HL-60 (cell line): ENCODE measurements at regions not wholly inside any gene's neighbourhood (a gene's known extent, or its start where the extent isn't known, plus 50 kb on each side); places are given as distances from the start of the nearest gene placed in this dataset.

Experiments
- DNase-seq, 2 experiments: peaks; one replicate each; pipeline ENCODE4 v3.0.0-alpha.2; 2010 to 2020; ENCODE audit warnings: low read depth in 1 of 2, low spot score in 1 of 2
- H3K27ac ChIP-seq: fragments of 250-450 bp; sonication (Bioruptor Pico); replicated peaks from 2 replicates; pipeline ENCODE4 v1.5.1; 2020; ENCODE audit warnings: mild to moderate bottlenecking, moderate library complexity
- H3K27me3 ChIP-seq: fragments of 250-450 bp; sonication (Bioruptor Pico); 2 replicates; pipeline ENCODE4 v1.5.1; 2021; ENCODE audit warnings: mild to moderate bottlenecking, moderate library complexity; ENCODE audit not compliant: insufficient read depth, poor library complexity, severe bottlenecking
- H3K4me3 ChIP-seq: replicated peaks from 2 replicates; pipeline ENCODE4 v1.5.1; 2011; ENCODE audit warnings: mild to moderate bottlenecking, control low read depth, low read length; ENCODE audit not compliant: insufficient read depth
- GABPA ChIP-seq: IDR thresholded peaks from 2 replicates; pipeline ENCODE4 v1.6.1; 2012; ENCODE audit warnings: low read depth
- POLR2AphosphoS5 ChIP-seq: IDR thresholded peaks from 2 replicates; pipeline ENCODE4 v1.6.1; 2012; ENCODE audit warnings: low read depth
- SPI1 ChIP-seq: IDR thresholded peaks from 2 replicates; pipeline ENCODE4 v1.6.1; 2012; ENCODE audit warnings: low read depth, mild to moderate bottlenecking, borderline replicate concordance
- TF ChIP-seq, protein P1 (sequence below): IDR thresholded peaks from 2 replicates; pipeline ENCODE4 v1.6.1; 2012; ENCODE audit warnings: low read depth; ENCODE audit not compliant: insufficient replicate concordance
- TF ChIP-seq, protein P2 (sequence below): IDR thresholded peaks from one replicate; pipeline ENCODE4 v1.5.1; 2011; ENCODE audit warnings: low read length, control low read depth, inconsistent platforms; ENCODE audit not compliant: insufficient read depth

DNA sequence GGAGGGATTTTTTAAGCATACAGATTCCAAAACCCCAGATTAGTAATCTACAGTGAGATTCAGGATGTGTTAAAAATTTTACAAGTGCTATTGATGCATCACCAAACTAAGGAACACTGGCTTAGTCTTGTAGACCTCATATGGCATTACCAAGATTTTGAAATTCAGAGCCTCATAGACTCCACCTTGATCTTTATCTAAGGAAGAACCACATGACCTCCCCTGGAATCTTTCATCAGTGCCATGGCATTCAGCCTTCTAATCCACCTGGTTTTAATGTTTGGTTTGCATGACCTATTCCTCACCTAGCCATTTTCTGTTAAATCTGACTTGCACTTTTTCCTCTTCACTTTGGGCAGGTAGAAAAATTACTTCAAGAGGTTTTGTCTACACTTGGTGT, 171.6 kb downstream of the NKX6-1 start:
- no peak for DNase-seq
- Histone ChIP-seq H3K4me3 (no peak overlapping the region), H3K27me3 (no peaks in the 10 kb centered on the region), H3K27ac (no peak overlapping the region)
- TF ChIP-seq, protein P1, sequence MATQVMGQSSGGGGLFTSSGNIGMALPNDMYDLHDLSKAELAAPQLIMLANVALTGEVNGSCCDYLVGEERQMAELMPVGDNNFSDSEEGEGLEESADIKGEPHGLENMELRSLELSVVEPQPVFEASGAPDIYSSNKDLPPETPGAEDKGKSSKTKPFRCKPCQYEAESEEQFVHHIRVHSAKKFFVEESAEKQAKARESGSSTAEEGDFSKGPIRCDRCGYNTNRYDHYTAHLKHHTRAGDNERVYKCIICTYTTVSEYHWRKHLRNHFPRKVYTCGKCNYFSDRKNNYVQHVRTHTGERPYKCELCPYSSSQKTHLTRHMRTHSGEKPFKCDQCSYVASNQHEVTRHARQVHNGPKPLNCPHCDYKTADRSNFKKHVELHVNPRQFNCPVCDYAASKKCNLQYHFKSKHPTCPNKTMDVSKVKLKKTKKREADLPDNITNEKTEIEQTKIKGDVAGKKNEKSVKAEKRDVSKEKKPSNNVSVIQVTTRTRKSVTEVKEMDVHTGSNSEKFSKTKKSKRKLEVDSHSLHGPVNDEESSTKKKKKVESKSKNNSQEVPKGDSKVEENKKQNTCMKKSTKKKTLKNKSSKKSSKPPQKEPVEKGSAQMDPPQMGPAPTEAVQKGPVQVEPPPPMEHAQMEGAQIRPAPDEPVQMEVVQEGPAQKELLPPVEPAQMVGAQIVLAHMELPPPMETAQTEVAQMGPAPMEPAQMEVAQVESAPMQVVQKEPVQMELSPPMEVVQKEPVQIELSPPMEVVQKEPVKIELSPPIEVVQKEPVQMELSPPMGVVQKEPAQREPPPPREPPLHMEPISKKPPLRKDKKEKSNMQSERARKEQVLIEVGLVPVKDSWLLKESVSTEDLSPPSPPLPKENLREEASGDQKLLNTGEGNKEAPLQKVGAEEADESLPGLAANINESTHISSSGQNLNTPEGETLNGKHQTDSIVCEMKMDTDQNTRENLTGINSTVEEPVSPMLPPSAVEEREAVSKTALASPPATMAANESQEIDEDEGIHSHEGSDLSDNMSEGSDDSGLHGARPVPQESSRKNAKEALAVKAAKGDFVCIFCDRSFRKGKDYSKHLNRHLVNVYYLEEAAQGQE = no peak
- no peak for TF ChIP-seq POLR2AphosphoS5
- no peak for TF ChIP-seq SPI1
- TF ChIP-seq GABPA = no peak
- TF ChIP-seq, protein P2, sequence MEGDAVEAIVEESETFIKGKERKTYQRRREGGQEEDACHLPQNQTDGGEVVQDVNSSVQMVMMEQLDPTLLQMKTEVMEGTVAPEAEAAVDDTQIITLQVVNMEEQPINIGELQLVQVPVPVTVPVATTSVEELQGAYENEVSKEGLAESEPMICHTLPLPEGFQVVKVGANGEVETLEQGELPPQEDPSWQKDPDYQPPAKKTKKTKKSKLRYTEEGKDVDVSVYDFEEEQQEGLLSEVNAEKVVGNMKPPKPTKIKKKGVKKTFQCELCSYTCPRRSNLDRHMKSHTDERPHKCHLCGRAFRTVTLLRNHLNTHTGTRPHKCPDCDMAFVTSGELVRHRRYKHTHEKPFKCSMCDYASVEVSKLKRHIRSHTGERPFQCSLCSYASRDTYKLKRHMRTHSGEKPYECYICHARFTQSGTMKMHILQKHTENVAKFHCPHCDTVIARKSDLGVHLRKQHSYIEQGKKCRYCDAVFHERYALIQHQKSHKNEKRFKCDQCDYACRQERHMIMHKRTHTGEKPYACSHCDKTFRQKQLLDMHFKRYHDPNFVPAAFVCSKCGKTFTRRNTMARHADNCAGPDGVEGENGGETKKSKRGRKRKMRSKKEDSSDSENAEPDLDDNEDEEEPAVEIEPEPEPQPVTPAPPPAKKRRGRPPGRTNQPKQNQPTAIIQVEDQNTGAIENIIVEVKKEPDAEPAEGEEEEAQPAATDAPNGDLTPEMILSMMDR = no peak

DNA sequence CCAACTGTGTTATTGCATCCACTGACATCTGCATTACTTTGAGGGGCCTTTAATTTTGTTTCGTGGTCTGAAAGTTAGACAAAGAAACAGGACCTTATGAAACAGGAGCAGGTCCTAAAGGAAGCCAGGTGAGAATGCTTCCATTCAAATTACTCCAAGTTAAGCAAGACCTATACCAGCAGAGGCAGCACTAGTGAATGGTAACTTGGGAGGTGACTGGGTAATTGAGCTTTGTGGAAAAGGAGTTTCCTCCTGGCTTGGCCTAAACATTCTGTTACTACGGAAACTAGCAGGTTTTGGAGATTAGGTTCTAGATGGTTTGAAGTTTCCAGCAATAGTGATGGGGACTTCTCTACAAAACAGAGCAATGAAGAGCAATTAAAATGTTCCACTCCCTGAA, 173.5 kb downstream of the NKX6-1 start:
- H3K4me3 ChIP-seq = no peak overlapping the region
- no peaks in the 10 kb centered on the region for H3K27me3 ChIP-seq
- no peak overlapping the region for H3K27ac ChIP-seq
- no peak for TF ChIP-seq GABPA
- no peak for TF ChIP-seq SPI1
- TF ChIP-seq POLR2AphosphoS5 = no peak
- TF ChIP-seq, protein P2 = no peak
- TF ChIP-seq, protein P1 = no peak
- DNase-seq = no peak

DNA sequence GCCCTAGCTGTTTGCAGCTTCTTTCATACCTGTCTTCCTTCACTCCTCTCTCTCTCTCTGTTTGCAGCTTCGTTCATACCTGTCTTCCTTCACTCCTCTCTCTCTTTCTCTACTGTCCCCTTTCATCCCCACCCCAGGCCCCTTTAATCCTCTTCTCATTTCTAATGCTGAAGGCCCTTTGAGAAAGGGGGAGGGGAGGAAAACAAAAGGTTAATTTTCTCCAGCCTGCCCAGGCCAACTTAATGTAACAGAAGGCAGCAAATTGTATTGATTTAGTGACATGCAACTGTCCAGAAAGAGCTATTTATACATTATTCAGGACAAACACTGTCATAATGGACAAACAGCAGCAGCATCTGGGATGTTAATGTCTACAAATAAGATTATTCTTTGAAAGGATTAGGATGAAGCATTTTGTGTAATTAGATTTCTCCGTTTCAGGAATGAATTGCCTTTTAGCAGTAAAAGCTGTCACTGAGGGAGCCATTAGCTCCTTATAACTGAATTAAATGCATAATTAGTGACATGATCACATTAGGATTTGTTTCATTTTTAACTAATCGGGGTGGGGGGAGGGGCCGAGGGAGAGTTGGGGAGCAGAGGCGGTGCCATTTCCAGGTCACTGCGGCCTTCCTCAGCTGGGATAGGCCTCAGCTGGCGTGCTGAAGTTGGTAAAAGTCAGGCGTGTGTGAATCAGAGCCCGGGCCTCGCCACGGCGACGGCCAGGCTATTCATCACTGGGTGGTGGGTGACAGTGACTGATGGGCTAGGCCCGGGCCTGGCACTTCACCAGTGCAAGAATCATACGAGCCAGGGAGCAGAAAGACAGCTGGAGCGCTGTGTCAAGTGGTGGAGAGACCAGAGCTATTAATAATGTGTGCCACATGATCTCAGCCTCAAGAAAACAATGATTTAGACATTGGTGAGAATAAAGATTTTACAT, 174.5 kb downstream of the NKX6-1 start:
- TF ChIP-seq POLR2AphosphoS5 (no peak), GABPA (no peak), SPI1 (no peak)
- TF ChIP-seq, protein P2 = no peak
- TF ChIP-seq, protein P1 = no peak
- H3K27ac ChIP-seq = no peak overlapping the region
- H3K4me3 ChIP-seq = no peak overlapping the region
- no peak for DNase-seq
- H3K27me3 ChIP-seq = no peaks in the 10 kb centered on the region
